GM18861 (cell line): ENCODE measurements at regions not wholly inside any gene's neighbourhood (a gene's known extent, or its start where the extent isn't known, plus 50 kb on each side); places are given as distances from the start of the nearest gene placed in this dataset.

ENCODE experiments used
- ATAC-seq: cut with Tn5 transposase; IDR thresholded peaks from one replicate; pipeline ENCODE4 v1.9.1; 2021; ENCODE audit not compliant: unreplicated experiment

DNA sequence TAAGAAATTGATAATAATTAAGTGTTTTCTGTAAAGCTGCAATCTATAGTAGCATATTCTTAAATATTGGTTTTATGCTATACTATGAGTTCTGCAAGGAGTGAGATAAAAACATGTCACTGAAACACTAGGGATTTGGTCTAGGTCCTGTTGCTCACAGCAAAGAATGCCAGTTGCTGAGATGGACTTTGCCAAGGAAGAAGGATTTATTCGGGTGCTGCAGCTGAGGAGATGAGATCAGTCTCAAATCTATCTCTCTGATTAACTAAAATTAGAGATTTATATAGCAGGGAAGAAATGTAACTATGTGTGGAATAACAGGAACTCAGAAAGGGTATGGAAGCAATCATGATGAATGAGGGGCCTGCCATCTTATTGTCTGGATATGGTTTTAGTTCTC is 1569.9 kb downstream of the PCDH7 start:
- no peak for ATAC-seq

DNA sequence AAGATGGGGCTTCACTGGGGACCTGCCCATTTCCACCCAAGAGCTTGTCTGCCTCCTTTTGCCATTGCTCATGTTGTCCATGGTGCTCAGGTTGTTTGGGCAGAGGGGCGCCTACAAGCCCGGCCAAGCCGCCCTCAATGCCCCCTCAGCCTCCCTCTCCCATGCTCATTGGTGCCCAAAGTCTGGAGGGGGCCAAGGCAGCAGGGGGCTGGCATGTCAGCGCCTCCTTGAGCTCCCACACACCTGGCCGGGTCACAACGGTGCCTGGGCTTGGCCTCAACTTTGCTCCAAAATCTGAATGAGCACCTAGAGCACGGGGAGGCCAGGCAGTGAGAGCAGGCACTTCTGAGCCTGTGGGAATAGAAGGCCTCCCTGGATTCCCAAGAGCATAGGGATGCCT is 1598.8 kb downstream of the PCDH7 start:
- ATAC-seq: no peak

DNA sequence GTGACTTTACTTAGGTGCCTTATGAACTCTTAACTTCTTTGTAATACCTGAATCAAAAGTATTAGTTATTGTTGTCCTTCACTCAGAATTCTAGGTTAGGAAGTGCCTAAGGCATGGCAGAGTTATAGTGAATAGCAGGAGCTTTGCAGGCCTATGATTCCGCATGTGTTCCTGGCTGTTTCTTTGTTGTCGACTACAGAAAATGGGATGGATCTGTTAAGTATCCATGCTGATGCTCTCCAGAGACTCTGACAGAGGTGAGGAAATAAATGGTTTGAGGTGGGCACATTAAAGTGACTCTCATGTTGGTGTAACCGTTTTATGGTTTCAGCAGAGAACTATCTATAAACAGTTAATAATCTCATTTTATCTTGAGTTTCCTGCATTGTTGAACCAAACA is 1601.3 kb downstream of the PCDH7 start:
- no peak for ATAC-seq

DNA sequence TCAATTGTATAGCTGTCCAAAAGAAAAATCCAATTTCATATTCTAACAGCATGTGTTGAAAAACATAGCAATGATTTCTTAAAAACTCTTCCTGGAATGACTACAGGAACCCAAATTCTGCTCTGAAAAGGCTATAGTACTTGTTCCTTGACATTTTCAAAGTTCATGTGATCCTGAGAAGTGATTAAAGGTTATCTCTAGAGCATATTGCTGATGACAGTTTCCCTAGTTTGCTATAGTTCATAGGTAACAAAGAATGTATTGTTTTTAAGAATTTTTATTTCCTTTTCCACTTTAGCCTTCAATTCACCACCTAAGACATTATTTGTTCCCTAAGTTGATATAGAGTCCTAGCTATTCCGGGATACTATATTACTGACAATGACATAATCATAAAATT is 1614.6 kb downstream of the PCDH7 start:
- no peak for ATAC-seq

DNA sequence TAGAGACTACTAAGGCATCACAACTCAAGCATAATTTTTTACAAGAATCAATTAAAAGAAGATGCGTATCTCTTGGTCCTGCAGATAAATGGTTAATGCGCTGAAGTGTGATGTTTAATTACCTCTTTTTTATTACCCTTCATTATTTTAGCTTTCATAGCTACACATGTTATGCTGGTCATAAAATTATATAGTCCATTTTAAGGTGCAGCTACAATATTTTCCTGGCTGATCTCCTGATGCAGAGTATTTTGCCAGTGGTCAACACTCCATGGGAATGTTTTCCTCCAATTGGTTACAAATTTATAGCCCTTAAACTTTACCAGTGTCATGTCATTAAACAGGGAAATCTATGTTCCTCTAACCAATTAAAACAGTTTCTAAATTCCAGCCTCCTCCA is 1617.2 kb downstream of the PCDH7 start:
- ATAC-seq: no peak

DNA sequence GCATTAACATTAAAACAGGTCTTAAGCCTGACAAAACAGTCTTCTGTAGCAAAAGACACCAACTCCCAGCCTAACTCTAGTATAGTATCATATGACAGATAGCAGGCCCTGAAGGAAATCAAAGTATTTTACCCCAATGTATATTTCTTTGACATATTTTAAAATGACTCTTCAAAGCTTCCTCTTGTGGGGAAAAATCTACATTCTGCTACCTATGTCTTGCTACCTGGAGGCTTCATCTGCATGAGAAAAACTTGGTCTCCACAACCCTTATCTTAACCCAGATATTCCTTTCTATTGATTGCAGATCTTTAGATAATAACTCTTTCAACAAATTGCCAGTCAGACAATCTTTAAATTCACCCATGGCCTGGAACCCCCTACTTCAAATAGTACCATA is 1620.4 kb downstream of the PCDH7 start:
- no peak for ATAC-seq

DNA sequence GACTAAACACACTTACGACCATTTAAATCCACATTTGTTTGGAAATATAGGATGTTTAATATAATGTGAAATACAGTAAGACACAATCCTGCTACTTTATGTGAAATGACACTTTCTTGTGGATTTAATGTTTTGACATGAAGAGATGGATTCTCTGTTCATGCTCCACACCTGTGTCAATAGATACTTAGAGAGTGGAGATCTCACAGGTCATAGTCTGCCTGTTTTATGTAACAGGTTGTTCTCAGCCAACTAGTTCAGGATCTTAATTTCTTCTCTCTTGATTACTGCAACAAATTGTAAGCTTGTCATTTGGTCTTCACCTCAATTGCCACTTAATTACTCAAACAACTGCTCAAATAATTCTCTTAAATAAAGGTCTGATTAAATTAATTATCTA is 1621.2 kb downstream of the PCDH7 start:
- no peak for ATAC-seq

DNA sequence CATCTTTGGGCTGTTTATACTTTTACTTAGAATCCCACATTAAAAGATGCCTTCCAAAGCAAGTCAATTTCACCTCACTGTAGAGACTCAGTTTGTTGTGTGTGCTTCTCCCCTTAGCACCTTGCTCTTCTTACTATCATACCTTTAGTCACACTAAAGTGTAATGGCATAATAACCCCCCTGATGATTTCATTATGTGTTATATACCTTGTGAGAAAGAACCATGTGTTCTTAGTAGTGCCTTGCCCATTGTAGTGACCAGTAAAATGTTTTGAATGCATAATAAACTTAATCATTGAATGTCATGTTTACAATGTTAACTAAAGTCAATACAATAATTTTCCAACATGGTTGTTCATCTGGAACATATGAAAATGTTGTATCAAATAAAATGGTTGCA is 1621.9 kb downstream of the PCDH7 start:
- ATAC-seq: no peak

DNA sequence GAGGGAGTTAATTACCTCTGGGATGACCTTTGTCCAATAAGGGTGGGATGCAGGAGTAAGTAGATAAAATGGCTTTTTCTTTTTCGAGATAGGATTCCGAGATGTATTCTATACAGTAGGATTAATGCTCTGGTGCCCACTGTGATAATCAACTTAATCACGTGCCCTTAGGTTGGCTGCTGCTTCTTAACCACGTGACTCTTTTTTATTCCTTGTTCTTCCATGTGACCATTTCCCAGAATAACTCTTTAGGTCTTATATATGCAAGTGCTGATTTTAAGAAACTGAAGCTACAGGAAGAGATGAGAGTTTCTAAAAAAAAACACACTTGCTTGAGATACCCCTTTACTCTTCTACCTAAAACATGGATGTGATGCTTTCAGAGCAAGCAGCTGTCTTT is 1628.9 kb downstream of the PCDH7 start:
- ATAC-seq: no peak

DNA sequence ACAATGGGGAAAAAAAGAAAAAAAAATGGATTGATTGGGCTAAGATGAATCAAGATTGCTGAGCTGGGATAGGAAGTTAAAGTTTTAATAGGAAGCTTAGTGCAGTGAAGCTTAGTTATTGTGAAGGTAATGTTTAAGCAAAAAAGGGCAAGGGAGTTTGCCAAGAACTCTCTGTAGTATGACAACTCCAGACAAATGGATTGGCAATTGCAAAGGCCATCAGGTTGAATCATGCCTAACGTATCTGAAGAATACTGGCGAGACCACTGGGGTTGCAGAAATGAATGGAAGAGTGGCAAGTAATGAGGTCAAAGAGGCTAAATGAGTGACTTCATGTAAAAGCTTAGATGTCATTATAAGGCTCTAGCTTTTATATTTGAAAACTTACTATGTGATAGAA is 1654.0 kb downstream of the PCDH7 start:
- ATAC-seq: no peak

DNA sequence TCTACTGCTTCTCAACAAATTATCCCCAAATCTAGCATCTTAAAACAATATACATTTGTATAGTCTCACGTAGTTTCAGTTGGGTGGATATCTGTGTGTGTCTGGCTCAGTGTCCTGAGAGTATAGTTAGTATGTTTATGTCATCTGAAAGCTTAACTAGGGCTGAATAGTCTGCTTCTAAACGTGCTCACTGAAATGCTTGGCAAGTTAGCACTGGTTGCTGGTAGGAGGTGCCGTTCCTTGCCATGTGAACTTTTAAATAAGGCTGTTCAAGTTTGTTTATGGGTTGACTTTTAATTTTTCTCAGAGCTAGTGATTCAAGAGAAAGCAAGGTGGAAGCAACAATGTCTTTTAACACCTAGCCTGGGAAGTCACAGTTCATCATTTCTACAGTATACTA is 1673.6 kb downstream of the PCDH7 start:
- no peak for ATAC-seq

DNA sequence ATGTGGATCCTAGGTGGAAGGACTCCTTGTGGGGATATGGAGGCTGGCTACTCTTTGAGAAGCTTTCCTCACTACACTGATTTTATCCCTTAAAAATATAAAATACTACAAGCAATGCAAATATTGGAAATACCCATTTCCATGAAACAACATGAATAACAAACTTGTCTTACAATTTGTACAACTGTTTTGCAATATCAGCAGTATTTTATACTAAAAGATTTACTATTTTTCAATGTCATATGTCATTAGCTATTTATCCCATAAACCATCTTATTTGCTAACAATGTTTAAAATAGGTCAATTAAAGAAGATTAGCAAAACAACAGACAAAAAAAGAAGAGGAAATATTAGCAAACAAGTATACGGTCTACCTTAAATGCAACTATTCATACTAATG is 1674.1 kb downstream of the PCDH7 start:
- ATAC-seq: no peak

DNA sequence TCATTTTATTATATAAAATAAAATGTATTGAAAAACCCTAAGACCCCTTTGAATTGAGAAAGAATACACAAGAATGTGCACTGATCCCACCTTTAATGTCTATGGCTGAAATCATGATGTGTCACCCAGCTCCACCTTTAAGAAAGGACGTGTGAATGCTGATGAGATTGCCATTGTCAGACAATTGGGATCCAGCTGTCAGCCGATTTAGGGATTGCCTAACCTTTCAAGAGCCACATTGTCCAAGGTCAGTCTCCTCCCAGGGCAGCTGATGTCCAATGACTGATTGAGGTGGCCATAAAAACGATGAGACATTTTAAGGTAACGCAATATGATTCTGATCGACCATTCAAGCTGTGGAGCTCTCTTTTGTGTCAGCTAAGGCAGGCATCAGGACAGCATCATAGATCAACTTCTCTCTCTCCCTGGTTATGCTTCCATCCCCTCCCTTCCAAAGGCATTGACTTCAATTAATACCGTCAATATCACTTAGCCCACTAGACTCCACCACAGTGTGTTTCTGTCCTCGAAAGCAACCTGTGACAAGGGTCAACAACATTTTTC is 1676.4 kb downstream of the PCDH7 start:
- ATAC-seq: no peak

DNA sequence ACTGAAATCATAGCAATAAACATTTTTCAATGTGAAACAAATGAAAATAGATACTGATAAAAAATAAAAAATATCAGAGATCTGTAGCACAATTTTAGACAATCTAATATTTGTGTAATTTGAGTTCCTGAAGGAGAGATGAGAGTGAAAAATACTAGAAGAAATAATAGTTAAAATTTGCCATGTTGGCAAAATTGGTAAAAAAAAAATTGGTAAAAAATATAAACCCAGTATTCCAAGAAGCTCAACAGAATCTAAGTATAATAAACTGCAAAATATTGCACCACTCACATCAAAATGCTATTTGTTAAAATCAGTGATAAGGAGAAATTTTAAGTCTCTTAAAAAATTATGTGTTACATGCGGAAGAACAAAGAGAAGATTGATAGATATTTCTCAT is 1680.7 kb downstream of the PCDH7 start:
- no peak for ATAC-seq

DNA sequence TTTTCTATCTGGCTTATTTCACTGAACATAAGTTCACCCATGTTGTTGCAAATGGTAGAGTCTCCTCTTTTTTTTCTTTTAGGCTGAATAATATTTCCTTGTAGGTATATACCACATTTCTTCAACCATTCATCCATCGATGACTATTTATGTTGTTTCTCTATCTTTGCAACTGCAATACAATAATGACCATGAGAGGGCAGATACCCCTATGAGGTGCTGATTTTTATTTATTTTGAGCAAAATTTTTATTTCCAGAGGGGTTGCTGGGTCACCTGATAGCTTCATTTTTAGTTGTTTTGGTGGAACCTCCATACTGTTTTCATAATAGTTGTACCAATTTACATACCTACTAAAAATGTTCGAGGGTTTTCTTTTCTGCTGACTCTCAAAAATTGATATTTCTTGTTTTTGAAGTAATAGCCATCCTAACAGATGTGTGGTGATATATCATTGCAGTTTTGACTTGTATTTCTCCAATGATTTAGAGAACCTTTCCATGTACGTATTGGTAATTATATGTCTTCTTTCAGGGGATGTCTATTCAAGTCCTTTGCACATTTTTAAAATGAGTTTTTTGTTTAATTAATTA is 1697.0 kb downstream of the PCDH7 start:
- no peak for ATAC-seq

DNA sequence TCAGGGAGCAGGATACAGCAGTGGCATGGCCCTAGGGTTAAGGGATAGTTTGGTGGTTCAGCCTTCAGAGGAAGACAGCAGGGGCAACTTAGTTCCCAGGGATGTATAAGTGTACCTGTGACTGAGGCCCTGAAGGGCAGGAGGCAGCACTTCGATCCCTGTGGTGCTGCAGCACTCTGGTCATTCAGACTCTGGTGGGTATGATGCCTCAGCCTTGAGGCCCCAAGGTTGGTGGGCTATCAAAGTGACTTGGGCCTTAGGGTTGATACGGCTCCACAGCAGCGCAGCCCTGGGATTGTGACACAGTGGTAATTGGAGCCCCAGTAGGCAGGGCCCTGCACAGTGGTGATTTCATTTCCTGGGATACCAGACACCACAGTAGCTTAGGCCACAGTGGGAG is 1703.1 kb downstream of the PCDH7 start:
- ATAC-seq: no peak

DNA sequence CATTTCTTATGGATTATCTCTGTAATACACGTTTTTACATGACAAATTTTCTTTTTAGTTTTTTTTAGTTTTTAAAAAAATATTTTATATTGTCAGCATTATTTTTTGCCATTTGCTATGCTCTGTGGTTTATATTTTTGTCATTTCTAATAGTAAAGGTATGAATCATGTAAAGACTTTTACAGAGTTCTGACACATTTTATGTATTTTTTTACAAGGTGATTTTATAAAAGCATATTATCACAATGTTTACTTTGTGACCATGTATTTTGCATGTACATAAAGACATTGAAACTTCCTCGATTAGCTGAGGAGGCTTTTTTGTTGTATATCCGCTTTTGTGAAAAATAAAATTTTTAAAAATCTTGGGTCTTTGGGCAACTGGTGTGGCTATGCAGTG is 1705.1 kb downstream of the PCDH7 start:
- no peak for ATAC-seq

DNA sequence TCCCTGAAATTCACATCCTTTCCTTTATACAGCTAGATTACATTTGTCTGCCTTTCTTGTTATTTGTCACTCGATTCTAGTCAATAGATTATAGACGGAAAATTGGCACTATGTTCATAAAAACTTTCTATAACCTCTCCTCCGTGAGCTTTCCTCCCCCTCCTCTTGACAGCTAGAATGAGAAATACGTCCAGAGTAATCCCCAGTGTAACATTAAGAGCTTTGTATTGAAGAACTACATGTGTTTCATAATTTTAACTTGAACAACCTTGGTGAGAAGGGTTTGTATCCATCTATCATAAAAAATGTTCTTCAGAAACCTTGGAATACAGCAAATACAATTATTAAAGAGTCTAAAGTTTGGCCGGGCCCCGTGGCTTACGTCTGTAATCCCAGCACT is 1707.4 kb downstream of the PCDH7 start:
- no peak for ATAC-seq

DNA sequence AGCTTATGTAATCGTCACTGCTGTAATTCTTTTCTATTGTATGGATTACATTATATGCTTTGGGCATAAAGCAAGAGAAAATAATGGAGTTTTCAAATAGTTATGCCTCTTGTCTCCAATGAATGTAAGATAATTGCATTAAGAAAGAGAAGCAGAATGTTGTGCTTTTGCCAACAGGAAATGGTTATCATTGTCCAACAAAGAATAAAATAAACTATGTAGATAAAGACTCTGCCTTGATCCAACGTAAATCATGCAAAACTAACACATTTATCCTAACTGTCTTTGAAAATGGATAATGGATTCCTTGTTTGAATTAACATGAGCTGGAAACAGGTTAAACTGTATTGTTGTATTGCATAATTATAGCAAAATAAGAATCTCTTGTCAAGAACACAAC is 1709.0 kb downstream of the PCDH7 start:
- ATAC-seq: no peak

DNA sequence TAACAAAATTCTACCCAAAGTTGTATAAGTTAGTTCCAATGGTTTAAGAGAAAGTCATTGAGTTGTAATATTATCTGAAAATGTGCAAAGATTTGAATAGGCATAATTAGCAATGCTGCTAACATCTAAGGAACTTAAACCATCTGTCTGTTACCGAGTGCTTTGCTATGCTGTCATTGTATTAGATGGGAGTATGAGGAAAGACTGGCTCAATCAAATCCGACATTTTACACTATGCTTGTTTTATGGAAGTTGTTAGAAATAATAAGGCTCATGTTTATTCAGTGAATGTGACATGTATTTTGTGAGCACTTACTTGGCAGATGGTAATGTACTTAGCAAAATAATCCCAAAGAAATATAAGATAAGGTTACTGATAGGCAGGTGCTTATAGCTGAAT is 1715.1 kb downstream of the PCDH7 start:
- ATAC-seq: no peak

DNA sequence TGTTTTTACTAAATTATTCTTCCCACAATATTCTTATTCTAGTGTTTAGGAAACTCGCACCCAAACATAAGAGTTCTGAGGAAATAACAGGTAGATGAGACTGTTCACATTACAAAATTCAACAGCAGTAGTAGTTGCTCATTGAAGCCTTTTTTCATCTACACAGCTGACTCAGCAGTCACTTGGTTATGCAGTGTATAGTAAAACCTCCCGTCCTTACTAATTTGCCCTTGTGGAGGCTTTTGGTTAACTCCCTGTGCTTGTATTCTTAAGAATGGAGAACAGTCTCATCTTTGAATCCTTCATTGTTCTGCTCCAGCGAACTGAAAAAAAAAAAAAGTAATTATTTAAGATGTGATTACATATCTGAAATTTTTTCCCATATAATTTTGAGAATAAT is 1716.6 kb downstream of the PCDH7 start:
- ATAC-seq: no peak

DNA sequence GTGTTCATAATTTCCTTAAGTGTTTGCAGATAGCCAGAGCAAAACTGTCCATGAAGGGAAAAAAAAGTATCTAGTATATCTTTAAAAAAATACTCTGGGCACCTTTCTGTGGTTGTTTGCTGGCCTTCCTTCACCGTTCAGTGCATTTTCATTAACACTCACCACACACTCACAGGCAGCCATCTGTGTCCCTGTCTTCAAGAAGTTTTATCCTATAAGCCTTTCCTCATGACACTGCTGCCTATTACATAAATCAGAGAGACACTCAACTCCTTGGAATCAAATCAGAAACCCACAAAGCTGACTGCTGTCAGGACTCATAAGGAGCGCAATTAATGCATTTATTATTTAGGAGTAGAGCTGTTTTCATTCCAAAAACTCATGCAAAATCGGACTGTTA is 1720.2 kb downstream of the PCDH7 start:
- ATAC-seq: no peak

DNA sequence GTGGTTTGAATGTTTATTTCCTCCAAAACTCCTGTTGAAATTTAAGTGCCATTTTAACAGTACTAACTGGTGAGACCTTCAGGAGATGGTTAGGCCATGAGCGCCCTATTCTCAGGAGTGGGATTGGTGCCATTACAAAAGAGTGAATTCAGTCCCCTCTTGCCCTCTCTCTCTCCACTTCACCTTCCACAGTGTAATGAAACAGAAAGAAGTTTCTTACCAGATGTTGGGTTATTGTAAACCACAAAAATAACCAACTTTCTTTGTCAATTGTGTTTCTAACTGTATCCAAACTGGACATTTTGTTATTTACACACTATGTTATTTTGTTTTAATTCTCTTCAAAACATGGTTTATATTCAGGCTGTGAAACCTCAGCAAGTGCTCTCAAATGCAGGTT is 1734.3 kb downstream of the PCDH7 start:
- no peak for ATAC-seq

DNA sequence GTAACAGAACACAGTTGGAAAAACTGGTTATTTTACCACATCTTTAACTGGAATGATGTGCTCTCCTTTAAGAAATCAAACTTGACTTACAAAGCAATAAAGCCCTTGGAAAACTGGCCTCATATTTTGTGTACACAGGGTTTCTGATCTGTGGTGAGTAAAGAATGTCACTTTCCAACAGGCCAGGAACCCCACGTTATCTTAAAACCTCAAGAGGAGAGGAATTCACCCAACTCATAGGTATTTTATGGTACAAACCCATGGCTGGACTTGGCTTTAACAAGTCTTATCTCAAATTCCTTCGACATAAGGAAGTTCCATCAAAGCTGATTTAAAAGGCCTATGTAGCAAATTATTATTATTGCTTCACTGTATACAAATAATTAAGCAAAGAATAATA is 1735.1 kb downstream of the PCDH7 start:
- ATAC-seq: no peak
